Lower lobe of right lung (tissue), 2 donors: ENCODE measurements at regions not wholly inside any gene's neighbourhood (a gene's known extent, or its start where the extent isn't known, plus 50 kb on each side); places are given as distances from the start of the nearest gene placed in this dataset.

ENCODE experiments used
- ATAC-seq, 2 donors: fragments of 200-7000 bp; cut with Tn5 transposase; one replicate each; pipeline ENCODE4 v1.9.1; 2020 to 2022; ENCODE audit warnings: mild to moderate bottlenecking in 2 of 2, moderate library complexity in 2 of 2
- DNase-seq: peaks from one replicate; pipeline ENCODE4 v3.0.0-alpha.2; 2020
- H3K27ac ChIP-seq: fragments of 200-600 bp; one replicate; pipeline ENCODE4 v1.8.0; 2022
- H3K27me3 ChIP-seq: fragments of 200-600 bp; one replicate; pipeline ENCODE4 v1.8.0; 2022; ENCODE audit warnings: low read depth
- H3K36me3 ChIP-seq: fragments of 200-600 bp; one replicate; pipeline ENCODE4 v1.8.0; 2022; ENCODE audit warnings: mild to moderate bottlenecking
- H3K4me1 ChIP-seq: fragments of 200-600 bp; one replicate; pipeline ENCODE4 v1.8.0; 2022
- H3K4me3 ChIP-seq: fragments of 200-600 bp; one replicate; pipeline ENCODE4 v1.8.0; 2022; ENCODE audit warnings: mild to moderate bottlenecking
- H3K9me3 ChIP-seq: fragments of 200-600 bp; one replicate; pipeline ENCODE4 v1.8.0; 2022
- intact Hi-C: fragments of 100-400 bp; cut with DNase I; formaldehyde crosslinking; loops from one replicate; pipeline ENCODE4 v1.11.0; 2022
- TF ChIP-seq, protein P1 (sequence below): fragments of 200-600 bp; IDR thresholded peaks from one replicate; pipeline ENCODE4 v1.8.0; 2022; ENCODE audit warnings: antibody characterized with exemption, mild to moderate bottlenecking
- donor health status: DM: no; HTN: yes; CAD: no; lungs with severe emphysema.

DNA sequence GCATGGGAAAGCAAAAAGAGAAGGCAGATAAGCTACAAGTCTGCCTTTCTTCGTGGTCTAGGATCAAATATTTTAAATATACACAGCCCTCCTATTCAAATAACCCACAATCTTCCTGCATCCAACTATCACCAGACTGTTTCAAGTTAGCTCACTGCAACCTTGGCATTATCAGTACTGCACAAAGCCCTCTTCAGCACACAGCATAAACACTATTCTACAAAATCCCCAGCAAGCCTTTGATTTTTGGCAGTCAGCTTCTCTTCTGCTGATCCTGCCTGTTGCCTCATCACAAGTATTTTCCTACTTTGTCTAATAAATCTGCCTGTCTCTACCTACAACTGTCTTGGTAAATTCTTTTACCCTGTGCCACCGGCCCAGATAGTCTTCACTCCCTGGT lies 142.9 kb downstream of the COX7C start:
- Histone ChIP-seq H3K36me3 (no peaks in the 10 kb centered on the region), H3K27ac (no peak overlapping the region), H3K9me3 (no peaks in the 10 kb centered on the region), H3K4me1 (no peaks in the 10 kb centered on the region), H3K4me3 (no peak overlapping the region), H3K27me3 (no peaks in the 10 kb centered on the region)
- intact Hi-C loops: no loop called here
- ATAC-seq: no peak
- TF ChIP-seq, protein P1, sequence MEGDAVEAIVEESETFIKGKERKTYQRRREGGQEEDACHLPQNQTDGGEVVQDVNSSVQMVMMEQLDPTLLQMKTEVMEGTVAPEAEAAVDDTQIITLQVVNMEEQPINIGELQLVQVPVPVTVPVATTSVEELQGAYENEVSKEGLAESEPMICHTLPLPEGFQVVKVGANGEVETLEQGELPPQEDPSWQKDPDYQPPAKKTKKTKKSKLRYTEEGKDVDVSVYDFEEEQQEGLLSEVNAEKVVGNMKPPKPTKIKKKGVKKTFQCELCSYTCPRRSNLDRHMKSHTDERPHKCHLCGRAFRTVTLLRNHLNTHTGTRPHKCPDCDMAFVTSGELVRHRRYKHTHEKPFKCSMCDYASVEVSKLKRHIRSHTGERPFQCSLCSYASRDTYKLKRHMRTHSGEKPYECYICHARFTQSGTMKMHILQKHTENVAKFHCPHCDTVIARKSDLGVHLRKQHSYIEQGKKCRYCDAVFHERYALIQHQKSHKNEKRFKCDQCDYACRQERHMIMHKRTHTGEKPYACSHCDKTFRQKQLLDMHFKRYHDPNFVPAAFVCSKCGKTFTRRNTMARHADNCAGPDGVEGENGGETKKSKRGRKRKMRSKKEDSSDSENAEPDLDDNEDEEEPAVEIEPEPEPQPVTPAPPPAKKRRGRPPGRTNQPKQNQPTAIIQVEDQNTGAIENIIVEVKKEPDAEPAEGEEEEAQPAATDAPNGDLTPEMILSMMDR: no peak
- no peak for DNase-seq

DNA sequence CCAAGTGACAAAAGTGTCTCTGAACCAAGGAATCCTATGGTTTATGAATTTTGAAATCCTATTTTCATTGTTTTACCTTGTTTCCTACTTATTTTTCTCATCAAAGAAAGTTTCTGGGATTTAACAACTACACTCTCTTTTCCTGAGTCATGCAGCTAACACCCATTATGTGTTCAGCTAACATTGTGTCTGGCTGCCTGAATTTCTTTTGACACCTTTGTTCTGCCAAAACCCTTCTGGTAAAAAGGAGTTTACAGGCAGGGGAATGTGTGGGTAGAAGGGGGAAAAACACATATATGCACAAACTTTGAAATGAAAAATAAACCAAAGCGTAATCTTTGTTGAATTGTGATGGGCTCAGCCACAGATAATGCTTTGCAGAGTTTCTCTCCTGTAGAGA lies 146.2 kb downstream of the COX7C start:
- no peaks in the 10 kb centered on the region for H3K9me3 ChIP-seq
- no peaks in the 10 kb centered on the region for H3K4me1 ChIP-seq
- ATAC-seq: no peak
- no peaks in the 10 kb centered on the region for H3K36me3 ChIP-seq
- intact Hi-C loops: no loop called here
- H3K4me3 ChIP-seq: no peak overlapping the region
- TF ChIP-seq, protein P1: no peak
- no peak for DNase-seq
- H3K27ac ChIP-seq: no peak overlapping the region
- H3K27me3 ChIP-seq: no peaks in the 10 kb centered on the region

DNA sequence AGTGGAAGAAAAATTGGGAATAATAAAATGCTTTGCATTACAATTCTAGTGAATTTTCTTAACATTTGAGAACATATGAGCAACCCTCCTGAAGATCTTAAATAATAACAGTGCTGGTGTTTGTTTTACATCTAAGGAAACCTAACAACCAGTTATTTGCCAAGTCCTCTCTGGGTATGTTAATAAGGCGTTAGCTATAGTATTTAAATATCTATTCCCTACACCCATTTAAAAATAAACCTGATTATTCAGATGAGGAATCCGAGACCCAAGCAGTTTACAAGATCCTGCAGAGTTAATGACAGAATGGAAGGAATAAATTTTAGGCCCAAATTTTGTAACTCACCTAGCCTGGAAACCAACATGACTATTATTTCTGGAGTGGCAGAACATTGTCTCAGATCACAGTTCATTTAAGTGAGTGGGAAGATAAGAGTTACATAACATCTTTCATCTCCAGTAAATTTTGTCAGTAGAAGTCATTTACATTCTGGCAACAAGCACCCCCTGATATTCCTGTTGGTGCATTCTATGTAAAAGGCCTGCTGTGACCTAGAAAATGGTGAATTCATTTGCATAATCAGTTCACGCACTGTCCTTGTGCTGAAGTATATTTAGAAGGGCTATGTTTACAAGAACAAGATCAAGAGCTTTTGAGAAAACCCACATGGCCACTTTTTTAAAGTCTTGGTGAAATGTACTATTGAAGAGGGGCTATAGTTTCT lies 148.2 kb downstream of the COX7C start:
- H3K27ac ChIP-seq: no peak overlapping the region
- ATAC-seq: no peak

DNA sequence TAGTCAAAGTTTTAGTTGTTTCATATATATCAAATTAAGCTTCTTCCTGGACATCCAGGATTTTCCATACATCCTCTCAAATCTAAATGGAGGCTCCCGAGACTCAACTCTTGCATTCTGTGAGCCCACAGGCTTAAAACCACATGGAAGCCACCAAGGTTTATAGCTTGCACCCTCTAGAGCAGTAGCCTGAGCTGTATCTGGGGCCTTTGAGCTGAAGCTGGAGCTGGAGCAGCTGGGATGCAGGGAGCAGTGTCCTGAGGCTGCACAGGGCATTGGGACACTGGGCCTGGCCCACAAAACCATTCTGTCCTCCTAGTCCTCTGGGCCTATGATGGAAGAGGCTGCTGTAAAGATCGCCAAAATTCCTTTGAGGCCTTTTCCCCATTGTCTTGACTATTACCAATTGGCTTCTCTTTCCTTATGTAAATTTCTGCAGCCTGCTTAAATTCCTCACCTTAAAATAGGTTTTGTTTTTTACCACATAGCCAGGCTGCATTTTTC lies 151.0 kb downstream of the COX7C start:
- no peaks in the 10 kb centered on the region for H3K27me3 ChIP-seq
- DNase-seq (no peak), ATAC-seq (no peak)
- no peaks in the 10 kb centered on the region for H3K4me1 ChIP-seq
- H3K4me3 ChIP-seq: no peak overlapping the region
- H3K36me3 ChIP-seq: no peaks in the 10 kb centered on the region
- H3K9me3 ChIP-seq: no peaks in the 10 kb centered on the region
- intact Hi-C loops: no loop called here
- TF ChIP-seq, protein P1: no peak
- no peak overlapping the region for H3K27ac ChIP-seq

More for the DNA sequence above, 148.2 kb downstream of the COX7C start:
- intact Hi-C loops: no loop called here
- DNase-seq: no peak
- no peaks in the 10 kb centered on the region for H3K4me1 ChIP-seq
- TF ChIP-seq, protein P1: no peak
- no peaks in the 10 kb centered on the region for H3K9me3 ChIP-seq
- no peak overlapping the region for H3K4me3 ChIP-seq
- H3K36me3 ChIP-seq: no peaks in the 10 kb centered on the region
- no peaks in the 10 kb centered on the region for H3K27me3 ChIP-seq

DNA sequence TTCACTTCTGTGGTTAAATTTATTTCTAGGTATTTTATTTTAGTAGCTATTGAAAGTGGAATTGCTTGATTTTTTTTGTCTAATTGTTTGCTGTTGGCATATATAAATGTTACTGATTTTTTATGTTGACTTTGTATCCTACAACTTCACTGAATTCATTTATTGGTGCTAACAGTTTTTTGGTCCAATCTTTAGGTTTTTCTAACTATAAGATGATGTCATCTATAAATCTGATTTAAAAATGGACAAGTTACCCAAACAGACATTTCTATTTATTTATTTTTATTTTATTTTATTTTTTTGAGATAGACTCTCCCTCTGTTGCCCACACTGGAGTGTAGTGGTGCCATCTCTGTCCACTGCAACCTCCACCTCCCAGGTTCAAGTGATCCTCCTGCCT lies 162.3 kb downstream of the COX7C start:
- Histone ChIP-seq H3K4me3 (no peak overlapping the region), H3K9me3 (no peaks in the 10 kb centered on the region), H3K27ac (no peak overlapping the region), H3K4me1 (no peaks in the 10 kb centered on the region), H3K27me3 (no peaks in the 10 kb centered on the region), H3K36me3 (no peaks in the 10 kb centered on the region)
- DNase-seq: no peak
- ATAC-seq: no peak
- TF ChIP-seq, protein P1: no peak
- intact Hi-C loops: no loop called here
